Activated T-cell treated with anti-CD3 and anti-CD28 coated beads for 48 hours (primary cell): ENCODE measurements at regions not wholly inside any gene's neighbourhood (a gene's known extent, or its start where the extent isn't known, plus 50 kb on each side); places are given as distances from the start of the nearest gene placed in this dataset.
"Not testable (repeated sequence)": the region's sequence is repeated elsewhere in the genome, so short reads cannot be mapped to it uniquely, and the experiment has no call there.

Experiments used
- DNase-seq: peaks from one replicate; pipeline ENCODE4 v3.0.0-alpha.2; 2020; ENCODE audit warnings: low read depth

GRCh38 chr1:219092206-219092605 is 81.5 kb upstream of the LYPLAL1 start:
- DNase-seq: no peak

GRCh38 chr1:219099307-219099706 is 74.4 kb upstream of the LYPLAL1 start:
- no peak for DNase-seq

GRCh38 chr1:219100059-219100458 is 73.6 kb upstream of the LYPLAL1 start:
- no peak for DNase-seq

- DNase-seq: not testable (repeated sequence)
These were observed 71.2 kb upstream of the LYPLAL1 start for GRCh38 chr1:219102466-219102865.

- no peak for DNase-seq
These were observed 67.8 kb upstream of the LYPLAL1 start for GRCh38 chr1:219105893-219106292.

GRCh38 chr1:219109424-219110018 is 64.2 kb upstream of the LYPLAL1 start:
- no peak for DNase-seq

- DNase-seq: no peak
These were observed 60.4 kb upstream of the LYPLAL1 start for GRCh38 chr1:219113261-219113660.

- no peak for DNase-seq
These were observed 59.7 kb upstream of the LYPLAL1 start for GRCh38 chr1:219114014-219114413.

GRCh38 chr1:219119839-219120238 is 53.8 kb upstream of the LYPLAL1 start:
- no peak for DNase-seq

GRCh38 chr1:219120624-219121544 is 52.8 kb upstream of the LYPLAL1 start:
- no peak for DNase-seq

- no peak for DNase-seq
These were observed 52.0 kb upstream of the LYPLAL1 start for GRCh38 chr1:219121679-219122078.

- DNase-seq: no peak
These were observed 50.6 kb upstream of the LYPLAL1 start for GRCh38 chr1:219123036-219123435.
